SK-N-SH (cell line): ENCODE measurements at regions not wholly inside any gene's neighbourhood (a gene's known extent, or its start where the extent isn't known, plus 50 kb on each side); places are given as distances from the start of the nearest gene placed in this dataset.
"Not testable (repeated sequence)": the region's sequence is repeated elsewhere in the genome, so short reads cannot be mapped to it uniquely, and the experiment has no call there.

Source experiments
- CTCF ChIA-PET: fragments of 300-600, 350-600 bp; formaldehyde crosslinking; extraction: SDS; loops from one replicate; lab custom pipeline; 2021; lab: Yijun Ruan, JAX
- POLR2A ChIA-PET: fragments of 350-600 bp; sonication (Branson Sonifier 250); formaldehyde crosslinking; extraction: SDS; loops from one replicate; lab custom pipeline; 2020; ENCODE audit warnings: antibody characterized with exemption, inconsistent platforms; lab: Yijun Ruan, JAX
- DNase-seq: peaks from one replicate; pipeline ENCODE4 v3.0.0; 2012
- H2AFZ ChIP-seq: fragments of 200-600 bp; sonication (generic); 2 replicates; pipeline ENCODE4 v1.8.1; 2016; ENCODE audit warnings: antibody characterized with exemption, mild to moderate bottlenecking, low read depth
- H3F3A ChIP-seq: fragments of 200-600 bp; sonication (generic); replicated peaks from 2 replicates; pipeline ENCODE3; 2016; ENCODE audit warnings: antibody characterized with exemption, mild to moderate bottlenecking; ENCODE audit not compliant: insufficient read depth
- H3K27ac ChIP-seq, 2 experiments: fragments of 200-500 bp in 1 of 2; fragments of 200-600 bp in 1 of 2; sonication (Bioruptor generic) in 1 of 2; sonication (generic), shearing (Covaris generic) in 1 of 2; 2 replicates each; pipeline versions ENCODE4 v1.5.1 to v1.6.1; 2014 to 2016; ENCODE audit warnings: low read depth in 2 of 2, inconsistent platforms in 1 of 2, low read length in 1 of 2, mild to moderate bottlenecking in 1 of 2, mixed read lengths in 1 of 2
- H3K27me3 ChIP-seq: fragments of 200-600 bp; sonication (generic), shearing (Covaris generic); 2 replicates; pipeline ENCODE4 v1.6.1; 2016; ENCODE audit warnings: mixed run types; ENCODE audit not compliant: insufficient read depth
- H3K36me3 ChIP-seq, 2 experiments: fragments of 200-500 bp in 1 of 2; fragments of 200-600 bp in 1 of 2; sonication (Bioruptor generic) in 1 of 2; sonication (generic) in 1 of 2; replicated peaks in 1 of 2; 2 replicates each; pipeline versions ENCODE3 to v1.5.1; 2014 to 2016; ENCODE audit warnings: low read length in 1 of 2, mild to moderate bottlenecking in 1 of 2; ENCODE audit not compliant: insufficient read depth in 2 of 2, control insufficient read depth in 1 of 2
- H3K4me1 ChIP-seq, 2 experiments: fragments of 200-500 bp in 1 of 2; fragments of 200-600 bp in 1 of 2; sonication (Bioruptor generic) in 1 of 2; sonication (generic), shearing (Covaris generic) in 1 of 2; 2 replicates each; pipeline versions ENCODE4 v1.5.1 to v1.6.1; 2014 to 2016; ENCODE audit warnings: low read depth in 1 of 2, low read length in 1 of 2, mixed run types in 1 of 2; ENCODE audit not compliant: insufficient read depth in 2 of 2, control insufficient read depth in 1 of 2
- H3K4me2 ChIP-seq: fragments of 200-600 bp; sonication (generic), shearing (Covaris generic); 2 replicates; pipeline ENCODE4 v1.6.1; 2017; ENCODE audit warnings: mixed run types
- H3K4me3 ChIP-seq, 2 experiments: fragments of 200-500 bp in 1 of 2; fragments of 200-600 bp in 1 of 2; sonication (Bioruptor generic) in 1 of 2; sonication (generic), shearing (Covaris generic) in 1 of 2; 2 replicates each; pipeline versions ENCODE4 v1.5.1 to v1.8.1; 2014 to 2016; ENCODE audit warnings: low read depth in 2 of 2, inconsistent platforms in 1 of 2, low read length in 1 of 2, mild to moderate bottlenecking in 1 of 2, mixed read lengths in 1 of 2, moderate library complexity in 1 of 2
- H3K79me2 ChIP-seq: fragments of 200-600 bp; sonication (generic); 2 replicates; pipeline ENCODE4 v1.8.1; 2017; ENCODE audit warnings: mild to moderate bottlenecking; ENCODE audit not compliant: insufficient read depth
- H3K9ac ChIP-seq: fragments of 200-600 bp; sonication (generic); 2 replicates; pipeline ENCODE4 v1.6.1; 2017; ENCODE audit warnings: mixed run types
- H3K9me2 ChIP-seq: fragments of 200-600 bp; sonication (generic); 2 replicates; pipeline ENCODE4 v1.6.1; 2017; ENCODE audit warnings: mixed run types
- H3K9me3 ChIP-seq: fragments of 200-600 bp; sonication (generic); 2 replicates; pipeline ENCODE4 v1.6.1; 2017; ENCODE audit warnings: mixed run types, mild to moderate bottlenecking, moderate library complexity
- H4K20me1 ChIP-seq: fragments of 200-600 bp; sonication (generic); 2 replicates; pipeline ENCODE4 v1.6.1; 2017; ENCODE audit warnings: mild to moderate bottlenecking, mixed run types; ENCODE audit not compliant: insufficient read depth
- ELF1 ChIP-seq: IDR thresholded peaks from 2 replicates; pipeline ENCODE4 v1.4.0; 2012
- FOSL2 ChIP-seq: IDR thresholded peaks from 2 replicates; pipeline ENCODE4 v1.4.0; 2012; ENCODE audit warnings: low read depth, mild to moderate bottlenecking, moderate library complexity, borderline replicate concordance
- FOXM1 ChIP-seq: IDR thresholded peaks from 2 replicates; pipeline ENCODE4 v1.4.0; 2012; ENCODE audit warnings: low read depth, mild to moderate bottlenecking
- GATA2 ChIP-seq: sonication (generic); formaldehyde crosslinking; IDR thresholded peaks from 2 replicates; pipeline ENCODE4 v1.5.0; 2020; ENCODE audit warnings: mild to moderate bottlenecking, missing genetic modification reagents
- RFX5 ChIP-seq: IDR thresholded peaks from 2 replicates; pipeline ENCODE4 v1.6.1; 2012; ENCODE audit warnings: mild to moderate bottlenecking, improper control_type of control experiment, low read length
- RXRA ChIP-seq: IDR thresholded peaks from 2 replicates; pipeline ENCODE4 v1.4.0; 2012; ENCODE audit warnings: low read depth, mild to moderate bottlenecking, borderline replicate concordance
- SMC3 ChIP-seq: IDR thresholded peaks from 2 replicates; pipeline ENCODE4 v1.6.1; 2012; ENCODE audit warnings: low read depth, low read length, improper control_type of control experiment
- TEAD4 ChIP-seq: IDR thresholded peaks from 2 replicates; pipeline ENCODE4 v1.4.0; 2012; ENCODE audit warnings: mild to moderate bottlenecking, borderline replicate concordance; ENCODE audit not compliant: insufficient read depth
- WGBS: methylation state at CpG from one replicate; pipeline ENCODE4 v1.1.6; 2017; ENCODE audit warnings: low lambda C conversion rate; 5-methylcytosine and 5-hydroxymethylcytosine counted together
- TF ChIP-seq, protein P1 (sequence below): IDR thresholded peaks from 2 replicates; pipeline ENCODE4 v1.4.0; 2012; ENCODE audit warnings: low read depth

DNA sequence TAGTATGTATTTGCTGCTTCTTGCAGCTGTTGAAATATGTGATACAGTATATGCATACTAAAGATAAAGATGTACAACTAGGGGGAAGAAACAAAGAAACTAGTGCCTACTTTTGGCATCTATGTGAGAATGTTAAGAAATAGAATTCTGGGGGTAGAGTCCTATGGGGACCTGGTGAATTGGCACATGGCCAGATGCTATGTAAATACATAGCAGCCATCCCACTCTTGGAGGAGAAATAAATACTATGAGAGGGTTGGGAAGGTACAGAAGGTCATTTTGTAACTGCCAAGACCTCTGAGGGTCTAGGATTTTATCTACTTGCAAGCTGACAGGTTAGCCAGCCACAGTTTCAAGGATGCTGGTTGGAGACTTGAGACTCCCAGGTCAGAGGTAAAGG is 298.3 kb upstream of the TBL1XR1 start (continued):
- TF ChIP-seq TEAD4 (no peak), GATA2 (CRISPR knock-in tag) (no peak), SMC3 (no peak), ELF1 (no peak), RXRA (no peak), FOSL2 (no peak), RFX5 (no peak)
- TF ChIP-seq, protein P1, sequence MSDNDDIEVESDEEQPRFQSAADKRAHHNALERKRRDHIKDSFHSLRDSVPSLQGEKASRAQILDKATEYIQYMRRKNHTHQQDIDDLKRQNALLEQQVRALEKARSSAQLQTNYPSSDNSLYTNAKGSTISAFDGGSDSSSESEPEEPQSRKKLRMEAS: no peak

GRCh38 chr3:177498037-177498857 is 301.0 kb upstream of the TBL1XR1 start:
- Histone ChIP-seq H3F3A (no peaks in the 10 kb centered on the region), H3K9ac (no peak overlapping the region), H3K27ac (no peak overlapping the region), H3K27me3 (no peaks in the 10 kb centered on the region), H4K20me1 (no peaks in the 10 kb centered on the region), H3K9me2 (no peaks in the 10 kb centered on the region), H2AFZ (no peak overlapping the region), H3K4me1 (no peaks in the 10 kb centered on the region), H3K4me3 (no peak overlapping the region), H3K79me2 (no peaks in the 10 kb centered on the region), H3K9me3 (no peaks in the 10 kb centered on the region), H3K36me3 (no peaks in the 10 kb centered on the region), H3K4me2 (no peak overlapping the region)
- CTCF ChIA-PET: interaction anchor here (0.6 kb wide), 1 partner anchor 15 kb away, joined by 3 read pairs; no protein-coding TSS in a partner anchor
- DNase-seq: no peak
- TF ChIP-seq FOSL2 (peak; percentile 30; the same call in 1 of the 2 replicates), FOXM1 (no peak)
- WGBS: 79% methylated on average over 5 of the region's 5 CpGs
- POLR2A ChIA-PET: interaction anchor here (0.6 kb wide), 1 partner anchor 22 kb away, joined by 6 read pairs; no protein-coding TSS in a partner anchor

DNA sequence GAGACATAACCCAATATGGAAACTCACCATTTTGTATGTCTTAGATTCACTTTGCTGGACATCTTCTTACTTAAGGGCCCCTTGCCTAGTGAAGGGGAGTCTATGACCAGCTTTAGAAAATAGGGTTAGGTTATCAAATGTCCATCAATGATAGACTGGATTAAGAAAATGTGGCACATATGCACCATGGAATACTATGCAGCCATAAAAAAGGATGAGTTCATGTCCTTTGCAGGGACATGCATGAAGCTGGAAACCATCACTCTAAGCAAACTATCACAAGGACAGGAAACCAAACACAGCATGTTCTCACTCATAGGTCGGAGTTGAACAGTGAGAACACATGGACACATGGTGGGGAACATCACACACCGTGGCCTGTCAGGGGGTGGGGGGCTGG is 301.8 kb upstream of the TBL1XR1 start:
- H3K79me2 ChIP-seq, H3K27me3 ChIP-seq, H3K36me3 ChIP-seq, H3K4me2 ChIP-seq, POLR2A ChIA-PET, H3K9me2 ChIP-seq, H3K4me3 ChIP-seq, DNase-seq, H3K9ac ChIP-seq, H3K27ac ChIP-seq, H3K4me1 ChIP-seq, H3K9me3 ChIP-seq, H4K20me1 ChIP-seq, H2AFZ ChIP-seq, H3F3A ChIP-seq: not testable (repeated sequence)
- CTCF ChIA-PET: interaction anchor here (0.6 kb wide), 1 partner anchor 14 kb away, joined by 3 read pairs; no protein-coding TSS in a partner anchor
- 93% methylated on average over 2 of the region's 2 CpGs for WGBS
